Glutamatergic neuron (in vitro differentiated cells): ENCODE measurements at regions not wholly inside any gene's neighbourhood (a gene's known extent, or its start where the extent isn't known, plus 50 kb on each side); places are given as distances from the start of the nearest gene placed in this dataset.
A peak's percentile ranks its signal among the peaks of the same experiment; 100 is the strongest.

Source experiments
- DNase-seq: peaks from one replicate; pipeline ENCODE4 v3.0.0; 2022
- H3K27ac Mint-ChIP-seq: one replicate; pipeline ENCODE4 v1.8.0; 2020; ENCODE audit warnings: mild to moderate bottlenecking, mixed read lengths, inconsistent platforms; ENCODE audit not compliant: unreplicated experiment
- H3K27me3 Mint-ChIP-seq: one replicate; pipeline ENCODE4 v1.8.0; 2020; ENCODE audit warnings: mild to moderate bottlenecking, moderate library complexity, mixed read lengths, inconsistent platforms; ENCODE audit not compliant: unreplicated experiment
- H3K36me3 Mint-ChIP-seq: one replicate; pipeline ENCODE4 v1.8.0; 2020; ENCODE audit warnings: mild to moderate bottlenecking, mixed read lengths, inconsistent platforms; ENCODE audit not compliant: unreplicated experiment
- H3K4me1 Mint-ChIP-seq: one replicate; pipeline ENCODE4 v1.8.0; 2020; ENCODE audit warnings: mild to moderate bottlenecking, low read depth, mixed read lengths, inconsistent platforms; ENCODE audit not compliant: unreplicated experiment
- H3K4me3 Mint-ChIP-seq: one replicate; pipeline ENCODE4 v1.8.0; 2020; ENCODE audit warnings: mild to moderate bottlenecking, mixed read lengths, inconsistent platforms; ENCODE audit not compliant: unreplicated experiment
- H3K9me3 Mint-ChIP-seq: one replicate; pipeline ENCODE4 v1.8.0; 2020; ENCODE audit warnings: mild to moderate bottlenecking, moderate library complexity, mixed read lengths, inconsistent platforms; ENCODE audit not compliant: unreplicated experiment
- CTCF ChIP-seq: fragments of 200-600 bp; sonication (generic); IDR thresholded peaks from one replicate; pipeline ENCODE4 v1.5.0; 2021; ENCODE audit not compliant: partially characterized antibody, unreplicated experiment

GRCh38 chrX:39772057-39772832 lies 325.5 kb downstream of the BCOR start:
- H3K27ac Mint-ChIP-seq: peak overlapping the region; percentile 84
- no peaks in the 10 kb centered on the region for H3K36me3 Mint-ChIP-seq
- no peaks in the 10 kb centered on the region for H3K9me3 Mint-ChIP-seq
- no peak overlapping the region for H3K4me3 Mint-ChIP-seq
- H3K27me3 Mint-ChIP-seq: no peaks in the 10 kb centered on the region
- peaks cover 9% of the 10 kb centered on the region for H3K4me1 Mint-ChIP-seq
- DNase-seq: no peak
- TF ChIP-seq CTCF: no peak

GRCh38 chrX:39773150-39773549 lies 324.6 kb downstream of the BCOR start:
- no peak for DNase-seq
- TF ChIP-seq CTCF: no peak
- no peaks in the 10 kb centered on the region for H3K27me3 Mint-ChIP-seq
- H3K27ac Mint-ChIP-seq: no peak overlapping the region
- H3K4me3 Mint-ChIP-seq: no peak overlapping the region
- peaks cover 9% of the 10 kb centered on the region for H3K4me1 Mint-ChIP-seq
- H3K36me3 Mint-ChIP-seq: no peaks in the 10 kb centered on the region
- H3K9me3 Mint-ChIP-seq: no peaks in the 10 kb centered on the region

DNA sequence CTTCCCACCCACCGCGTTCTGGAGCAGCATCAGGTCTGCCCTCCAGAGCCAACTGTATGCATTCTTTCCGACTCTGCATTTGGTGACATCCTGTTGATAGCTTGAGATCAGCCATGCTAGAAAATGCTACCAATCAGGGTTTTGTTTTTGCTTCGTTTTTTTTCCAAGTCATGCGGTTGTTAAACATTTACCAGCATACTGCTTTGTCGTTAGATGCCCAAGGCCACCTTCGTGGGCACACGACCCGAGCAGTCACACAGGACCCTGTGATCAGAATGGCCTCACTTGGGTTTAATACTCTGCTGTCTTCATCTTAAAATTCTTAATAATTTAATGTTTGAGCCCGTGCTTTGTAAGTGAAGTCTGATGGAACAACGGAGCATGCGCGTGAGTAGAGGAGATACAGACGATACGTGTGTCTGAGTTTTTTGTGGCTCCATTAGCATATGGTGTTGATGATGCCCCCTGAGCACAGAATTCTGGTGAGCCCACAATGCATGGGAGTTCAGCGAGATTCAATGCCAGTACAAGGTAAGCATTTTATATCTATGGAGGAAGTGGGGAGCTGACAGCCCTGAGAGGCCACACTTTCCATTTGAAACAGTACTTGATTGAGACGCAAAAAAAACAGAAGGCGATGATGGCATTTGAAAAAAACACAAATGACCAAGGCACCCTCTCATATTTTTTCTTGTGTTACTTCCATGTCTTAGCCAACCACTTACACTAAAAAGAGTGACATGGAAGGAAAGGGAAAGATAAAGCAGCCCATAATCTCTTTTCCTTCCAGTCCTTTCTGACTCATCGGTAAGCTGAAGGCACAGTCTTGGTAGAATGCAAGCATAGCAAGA lies 323.6 kb downstream of the BCOR start:
- H3K4me3 Mint-ChIP-seq: no peak overlapping the region
- H3K4me1 Mint-ChIP-seq: peaks cover 9% of the 10 kb centered on the region
- no peak for DNase-seq
- no peak for TF ChIP-seq CTCF
- H3K36me3 Mint-ChIP-seq: no peaks in the 10 kb centered on the region
- no peak overlapping the region for H3K27ac Mint-ChIP-seq
- H3K9me3 Mint-ChIP-seq: no peaks in the 10 kb centered on the region
- H3K27me3 Mint-ChIP-seq: no peaks in the 10 kb centered on the region

- H3K36me3 Mint-ChIP-seq: no peaks in the 10 kb centered on the region
- DNase-seq: no peak
- no peaks in the 10 kb centered on the region for H3K9me3 Mint-ChIP-seq
- no peak overlapping the region for H3K27ac Mint-ChIP-seq
- no peak for TF ChIP-seq CTCF
- H3K27me3 Mint-ChIP-seq: no peaks in the 10 kb centered on the region
- H3K4me3 Mint-ChIP-seq: no peak overlapping the region
- H3K4me1 Mint-ChIP-seq: peaks cover 9% of the 10 kb centered on the region
Measured at GRCh38 chrX:39774774-39775328, 322.9 kb downstream of the BCOR start.

GRCh38 chrX:39777623-39778025 lies 320.1 kb downstream of the BCOR start:
- no peak for TF ChIP-seq CTCF
- Mint-ChIP-seq H3K36me3 (no peaks in the 10 kb centered on the region), H3K9me3 (no peaks in the 10 kb centered on the region), H3K27ac (no peak overlapping the region), H3K4me1 (peaks cover 3% of the 10 kb centered on the region), H3K4me3 (no peak overlapping the region), H3K27me3 (peaks cover 1% of the 10 kb centered on the region)
- no peak for DNase-seq
